Panc1 (cell line): ENCODE measurements at regions not wholly inside any gene's neighbourhood (a gene's known extent, or its start where the extent isn't known, plus 50 kb on each side); places are given as distances from the start of the nearest gene placed in this dataset.

Experiments
- ATAC-seq: fragments of 200-7000 bp; cut with Tn5 transposase; 2 replicates; pipeline ENCODE4 v1.9.1; 2020; ENCODE audit warnings: mild to moderate bottlenecking, moderate library complexity
- BruUV-seq: library from RNA; stranded (reverse); fragments of 400-500 nt; replicated peaks from 2 replicates; lab custom pipeline; 2021; lab: Mats Ljungman, UMichigan
- CTCF ChIA-PET: fragments of 300-600 bp; sonication (Branson Sonifier 250); formaldehyde crosslinking; loops from one replicate; lab custom pipeline; 2022; ENCODE audit warnings: antibody characterized with exemption; lab: Charles Lee
- POLR2A ChIA-PET: fragments of 300-600 bp; sonication (Branson Sonifier 250); formaldehyde crosslinking; loops from one replicate; lab custom pipeline; 2022; ENCODE audit warnings: antibody characterized with exemption; lab: Charles Lee
- DNase-seq: peaks from one replicate; pipeline ENCODE4 v3.0.0-alpha.2; 2010; ENCODE audit warnings: low read depth, low spot score
- H3K27ac ChIP-seq: 2 replicates; pipeline ENCODE4 v1.5.1; 2011; ENCODE audit warnings: mild to moderate bottlenecking, low read length, inconsistent platforms
- H3K27me3 ChIP-seq: fragments of 200-500 bp; sonication (Bioruptor generic); 2 replicates; pipeline ENCODE4 v1.6.0; 2014; ENCODE audit warnings: low read length, inconsistent platforms; ENCODE audit not compliant: control insufficient read depth, insufficient read depth
- H3K36me3 ChIP-seq: fragments of 200-500 bp; sonication (Bioruptor generic); 2 replicates; pipeline ENCODE4 v1.5.1; 2014; ENCODE audit warnings: inconsistent platforms, mild to moderate bottlenecking, low read length, moderate library complexity; ENCODE audit not compliant: control insufficient read depth, insufficient read depth
- H3K4me1 ChIP-seq: 2 replicates; pipeline ENCODE4 v1.5.1; 2011; ENCODE audit warnings: inconsistent platforms, mild to moderate bottlenecking, low read length, moderate library complexity; ENCODE audit not compliant: control insufficient read depth, insufficient read depth
- H3K4me3 ChIP-seq, 2 experiments: 2 replicates each; pipeline ENCODE4 v1.5.1; 2011 to 2012; ENCODE audit warnings: low read depth in 2 of 2, low read length in 2 of 2, mild to moderate bottlenecking in 2 of 2, inconsistent platforms in 1 of 2, moderate library complexity in 1 of 2
- H3K9me3 ChIP-seq: fragments of 200-500 bp; sonication (Bioruptor generic); 2 replicates; pipeline ENCODE4 v1.5.1; 2014; ENCODE audit warnings: low read depth, mild to moderate bottlenecking, inconsistent platforms, low read length, moderate library complexity; ENCODE audit not compliant: control insufficient read depth, insufficient read depth
- CTCF ChIP-seq: fragments of 450-650 bp; IDR thresholded peaks from 2 replicates; pipeline ENCODE4 v1.5.1; 2017; ENCODE audit warnings: mild to moderate bottlenecking
- POLR2AphosphoS5 ChIP-seq: IDR thresholded peaks from 2 replicates; pipeline ENCODE4 v1.6.1; 2012; ENCODE audit warnings: mild to moderate bottlenecking, low read depth, low read length, moderate library complexity
- REST ChIP-seq, 2 experiments: IDR thresholded peaks; 2 replicates each; pipeline ENCODE4 v1.6.1; 2011 to 2012; ENCODE audit warnings: low read depth in 2 of 2, control low read depth in 1 of 2, low read length in 1 of 2, mild to moderate bottlenecking in 1 of 2, moderate library complexity in 1 of 2; ENCODE audit not compliant: insufficient read depth in 1 of 2
- SIN3A ChIP-seq: IDR thresholded peaks from 2 replicates; pipeline ENCODE4 v1.6.1; 2012; ENCODE audit warnings: low read depth, mild to moderate bottlenecking, low read length, moderate library complexity, borderline replicate concordance; ENCODE audit not compliant: insufficient read depth
- TCF7L2 ChIP-seq: IDR thresholded peaks from 2 replicates; pipeline ENCODE4 v1.6.1; 2011; ENCODE audit warnings: mild to moderate bottlenecking, low read depth, low read length, inconsistent platforms
- in situ Hi-C: cut with HindIII; loops from 2 replicates; pipeline ENCODE4 v1.10.0; 2016; ENCODE audit warnings: low sequenced_read_pairs, low pct_unique_long_range_greater_than_20kb
- intact Hi-C: fragments of 100-400 bp; cut with micrococcal nuclease; formaldehyde crosslinking; loops from one replicate; pipeline ENCODE4 v1.10.0; 2022; ENCODE audit not compliant: unreplicated experiment

GRCh38 chr10:131573256-131573655 is 261.7 kb upstream of the TCERG1L start:
- Histone ChIP-seq H3K4me1 (no peaks in the 10 kb centered on the region), H3K36me3 (no peaks in the 10 kb centered on the region), H3K9me3 (no peaks in the 10 kb centered on the region), H3K4me3 (no peak overlapping the region), H3K27me3 (peaks cover 2% of the 10 kb centered on the region; the same call in 1 of the 2 replicates), H3K27ac (no peak overlapping the region)
- no peak for ATAC-seq
- no peak for TF ChIP-seq REST (IDR thresholded peaks at IDR 0.05; ENCODE audit: insufficient read depth in 1 of 2, low read depth in 2 of 2, low read length in 1 of 2)
- TF ChIP-seq TCF7L2, result no peak
- no peak for TF ChIP-seq SIN3A
- no peak for TF ChIP-seq CTCF
- no peak for TF ChIP-seq POLR2AphosphoS5
- DNase-seq, result no peak
- intact Hi-C loops, result no loop called here
- ChIA-PET POLR2A (no interaction called here), CTCF (no interaction called here)
- no TSS peak for BruUV-seq
- in situ Hi-C loops, result no loop called here

DNA sequence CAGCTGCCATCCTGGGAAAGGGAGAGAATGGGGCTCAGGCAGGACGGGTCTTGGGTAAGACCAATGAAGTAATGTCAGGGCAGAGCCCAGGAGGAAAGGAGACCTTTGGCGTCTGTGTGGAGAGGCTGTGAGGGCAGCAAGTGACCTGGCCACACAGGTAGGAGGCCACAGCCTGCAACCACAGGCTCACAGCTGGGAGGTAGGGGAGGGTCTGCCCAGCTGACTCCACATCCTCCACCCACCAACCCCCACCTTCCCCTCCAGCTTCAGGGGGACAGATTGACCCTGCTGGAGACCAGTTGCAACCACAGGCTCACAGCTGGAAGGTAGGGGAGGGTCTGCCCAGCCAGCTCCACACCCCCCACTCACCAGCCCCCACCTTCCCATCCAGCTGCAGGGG is 262.2 kb upstream of the TCERG1L start:
- no peaks in the 10 kb centered on the region for H3K36me3 ChIP-seq
- intact Hi-C loops (no loop called here), in situ Hi-C loops (no loop called here)
- POLR2A ChIA-PET, result no interaction called here
- no peaks in the 10 kb centered on the region for H3K4me1 ChIP-seq
- CTCF ChIA-PET, result no interaction called here
- DNase-seq (no peak), ATAC-seq (no peak)
- no peaks in the 10 kb centered on the region for H3K9me3 ChIP-seq
- TF ChIP-seq CTCF (no peak), REST (IDR thresholded peaks at IDR 0.05; ENCODE audit: insufficient read depth in 1 of 2, low read depth in 2 of 2, low read length in 1 of 2) (no peak), SIN3A (no peak), TCF7L2 (no peak), POLR2AphosphoS5 (no peak)
- H3K4me3 ChIP-seq, result no peak overlapping the region
- peaks cover 2% of the 10 kb centered on the region; the same call in 1 of the 2 replicates for H3K27me3 ChIP-seq
- H3K27ac ChIP-seq, result no peak overlapping the region
- no TSS peak for BruUV-seq
